B cell (primary cell): ENCODE measurements at regions not wholly inside any gene's neighbourhood (a gene's known extent, or its start where the extent isn't known, plus 50 kb on each side); places are given as distances from the start of the nearest gene placed in this dataset.
"Not testable (repeated sequence)": the region's sequence is repeated elsewhere in the genome, so short reads cannot be mapped to it uniquely, and the experiment has no call there.

Experiments used
- EZH2 ChIP-seq: IDR thresholded peaks from 2 replicates; pipeline ENCODE4 v1.6.1; 2012; ENCODE audit warnings: borderline replicate concordance, low read depth, mild to moderate bottlenecking, moderate library complexity, low read length; ENCODE audit not compliant: insufficient read depth, poor library complexity, severe bottlenecking
- TF ChIP-seq, protein P1 (sequence below): fragments of 200-600 bp; IDR thresholded peaks from one replicate; pipeline ENCODE4 v1.8.0; 2022; ENCODE audit warnings: antibody characterized with exemption, mild to moderate bottlenecking

DNA sequence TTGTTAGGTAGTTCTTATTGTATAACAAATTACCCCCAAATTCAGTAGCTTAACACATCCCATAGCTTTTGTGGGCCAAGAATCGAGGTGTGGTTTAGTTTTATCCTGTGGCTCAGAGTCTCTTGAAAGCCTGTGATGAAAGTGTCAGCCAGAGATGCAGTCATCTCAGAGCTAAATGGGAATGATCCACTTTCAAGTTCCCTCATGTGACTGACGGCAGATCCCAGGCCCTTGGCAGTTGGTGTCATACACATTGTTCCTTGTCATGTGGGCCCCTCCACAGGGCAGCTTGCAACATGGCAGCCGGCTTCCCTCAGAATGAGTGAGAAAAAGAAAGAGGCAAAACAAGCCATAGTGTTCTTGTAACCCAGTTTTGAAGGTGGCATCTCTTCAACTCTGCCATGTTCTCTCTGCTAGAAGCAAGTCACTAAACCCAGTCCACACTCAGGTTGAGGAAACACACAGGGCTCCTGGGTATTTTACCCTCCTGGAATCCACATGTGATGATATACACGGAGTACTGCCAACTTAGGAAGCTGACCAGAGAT lies 153.1 kb upstream of the LRRC61 start:
- not testable (repeated sequence) for TF ChIP-seq EZH2
- TF ChIP-seq, protein P1, sequence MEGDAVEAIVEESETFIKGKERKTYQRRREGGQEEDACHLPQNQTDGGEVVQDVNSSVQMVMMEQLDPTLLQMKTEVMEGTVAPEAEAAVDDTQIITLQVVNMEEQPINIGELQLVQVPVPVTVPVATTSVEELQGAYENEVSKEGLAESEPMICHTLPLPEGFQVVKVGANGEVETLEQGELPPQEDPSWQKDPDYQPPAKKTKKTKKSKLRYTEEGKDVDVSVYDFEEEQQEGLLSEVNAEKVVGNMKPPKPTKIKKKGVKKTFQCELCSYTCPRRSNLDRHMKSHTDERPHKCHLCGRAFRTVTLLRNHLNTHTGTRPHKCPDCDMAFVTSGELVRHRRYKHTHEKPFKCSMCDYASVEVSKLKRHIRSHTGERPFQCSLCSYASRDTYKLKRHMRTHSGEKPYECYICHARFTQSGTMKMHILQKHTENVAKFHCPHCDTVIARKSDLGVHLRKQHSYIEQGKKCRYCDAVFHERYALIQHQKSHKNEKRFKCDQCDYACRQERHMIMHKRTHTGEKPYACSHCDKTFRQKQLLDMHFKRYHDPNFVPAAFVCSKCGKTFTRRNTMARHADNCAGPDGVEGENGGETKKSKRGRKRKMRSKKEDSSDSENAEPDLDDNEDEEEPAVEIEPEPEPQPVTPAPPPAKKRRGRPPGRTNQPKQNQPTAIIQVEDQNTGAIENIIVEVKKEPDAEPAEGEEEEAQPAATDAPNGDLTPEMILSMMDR: not testable (repeated sequence)
